ENCODE measurements at regions not wholly inside any gene's neighbourhood (a gene's known extent, or its start where the extent isn't known, plus 50 kb on each side); places are given as distances from the start of the nearest gene placed in this dataset.
"Not testable (repeated sequence)": the region's sequence is repeated elsewhere in the genome, so short reads cannot be mapped to it uniquely, and the experiment has no call there.

- DNase-seq (ENCODE audit: low spot score), result no peak
Measured at GRCh38 chr18:35827275-35827902, 145.1 kb upstream of the RMP24 start.

- DNase-seq (ENCODE audit: low spot score), result no peak
Measured at GRCh38 chr18:35827903-35828275, 144.6 kb upstream of the RMP24 start.

- DNase-seq (ENCODE audit: low spot score), result no peak
Measured at GRCh38 chr18:35828591-35828990, 143.9 kb upstream of the RMP24 start.

- no peak for DNase-seq (ENCODE audit: low spot score)
Measured at GRCh38 chr18:35835366-35835765, 137.1 kb upstream of the RMP24 start.

GRCh38 chr18:35835833-35836232, 136.6 kb upstream of the RMP24 start:
- DNase-seq (ENCODE audit: low spot score), result no peak

GRCh38 chr18:35836932-35837331, 135.5 kb upstream of the RMP24 start:
- no peak for DNase-seq (ENCODE audit: low spot score)

GRCh38 chr18:35837922-35838496, 134.5 kb upstream of the RMP24 start:
- no peak for DNase-seq (ENCODE audit: low spot score)

GRCh38 chr18:35841283-35841682, 131.2 kb upstream of the RMP24 start:
- no peak for DNase-seq (ENCODE audit: low spot score)

GRCh38 chr18:35842536-35842935, 129.9 kb upstream of the RMP24 start:
- no peak for DNase-seq (ENCODE audit: low spot score)

GRCh38 chr18:35848321-35848720, 124.2 kb upstream of the RMP24 start:
- not testable (repeated sequence) for DNase-seq (ENCODE audit: low spot score)

- not testable (repeated sequence) for DNase-seq (ENCODE audit: low spot score)
Measured at GRCh38 chr18:35849241-35849640, 123.2 kb upstream of the RMP24 start.

GRCh38 chr18:35851286-35851970, 121.1 kb upstream of the RMP24 start:
- DNase-seq (ENCODE audit: low spot score), result no peak

GRCh38 chr18:35852786-35853185, 119.7 kb upstream of the RMP24 start:
- DNase-seq (ENCODE audit: low spot score), result no peak

- no peak for DNase-seq (ENCODE audit: low spot score)
Measured at GRCh38 chr18:35854095-35854494, 118.4 kb upstream of the RMP24 start.

GRCh38 chr18:35856178-35856577, 116.3 kb upstream of the RMP24 start:
- no peak for DNase-seq (ENCODE audit: low spot score)

GRCh38 chr18:35856721-35857120, 115.8 kb upstream of the RMP24 start:
- not testable (repeated sequence) for DNase-seq (ENCODE audit: low spot score)

- not testable (repeated sequence) for DNase-seq (ENCODE audit: low spot score)
Measured at GRCh38 chr18:35857581-35857980, 114.9 kb upstream of the RMP24 start.

GRCh38 chr18:35861367-35862118, 110.9 kb upstream of the RMP24 start:
- no peak for DNase-seq (ENCODE audit: low spot score)

GRCh38 chr18:35862119-35862640, 110.3 kb upstream of the RMP24 start:
- DNase-seq (ENCODE audit: low spot score), result no peak

GRCh38 chr18:35864916-35865315, 107.6 kb upstream of the RMP24 start:
- DNase-seq (ENCODE audit: low spot score), result no peak

GRCh38 chr18:35868915-35869314, 103.6 kb upstream of the RMP24 start:
- DNase-seq (ENCODE audit: low spot score), result no peak

- DNase-seq (ENCODE audit: low spot score), result no peak
Measured at GRCh38 chr18:35871337-35871736, 101.1 kb upstream of the RMP24 start.

GRCh38 chr18:35875566-35875965, 96.9 kb upstream of the RMP24 start:
- DNase-seq (ENCODE audit: low spot score), result no peak

Measured in AG20443 (cell line).